VCaP (cell line): ENCODE measurements at regions not wholly inside any gene's neighbourhood (a gene's known extent, or its start where the extent isn't known, plus 50 kb on each side); places are given as distances from the start of the nearest gene placed in this dataset.

Experiments used
- H3K27ac ChIP-seq: fragments of 450-650 bp; 2 replicates; pipeline ENCODE4 v1.5.1; 2017
- TF ChIP-seq, protein P1 (sequence below): fragments of 450-650 bp; conservative IDR thresholded peaks from 2 replicates; pipeline ENCODE4 v1.5.1; 2017; ENCODE audit warnings: mild to moderate bottlenecking, moderate library complexity

DNA sequence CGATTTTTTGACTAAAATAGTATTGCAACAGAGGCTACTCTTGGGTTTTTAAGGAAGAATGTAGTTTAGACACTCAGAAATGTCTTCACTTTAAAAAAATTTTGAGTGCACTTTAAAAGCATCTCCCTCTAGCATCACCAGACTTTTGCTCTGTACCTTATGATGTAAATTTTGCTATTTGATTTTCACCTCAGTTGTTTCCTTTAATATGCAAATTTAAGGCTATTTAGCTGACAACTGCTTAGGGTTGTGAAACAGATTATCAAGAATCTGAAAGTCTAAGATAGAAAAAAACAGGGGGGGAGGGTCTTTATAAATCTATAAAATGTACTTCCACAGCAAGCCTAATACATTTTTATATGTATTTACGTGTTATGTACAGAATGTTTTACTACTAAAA is 92.9 kb upstream of the USP38 start:
- no peak overlapping the region for H3K27ac ChIP-seq
- TF ChIP-seq, protein P1, sequence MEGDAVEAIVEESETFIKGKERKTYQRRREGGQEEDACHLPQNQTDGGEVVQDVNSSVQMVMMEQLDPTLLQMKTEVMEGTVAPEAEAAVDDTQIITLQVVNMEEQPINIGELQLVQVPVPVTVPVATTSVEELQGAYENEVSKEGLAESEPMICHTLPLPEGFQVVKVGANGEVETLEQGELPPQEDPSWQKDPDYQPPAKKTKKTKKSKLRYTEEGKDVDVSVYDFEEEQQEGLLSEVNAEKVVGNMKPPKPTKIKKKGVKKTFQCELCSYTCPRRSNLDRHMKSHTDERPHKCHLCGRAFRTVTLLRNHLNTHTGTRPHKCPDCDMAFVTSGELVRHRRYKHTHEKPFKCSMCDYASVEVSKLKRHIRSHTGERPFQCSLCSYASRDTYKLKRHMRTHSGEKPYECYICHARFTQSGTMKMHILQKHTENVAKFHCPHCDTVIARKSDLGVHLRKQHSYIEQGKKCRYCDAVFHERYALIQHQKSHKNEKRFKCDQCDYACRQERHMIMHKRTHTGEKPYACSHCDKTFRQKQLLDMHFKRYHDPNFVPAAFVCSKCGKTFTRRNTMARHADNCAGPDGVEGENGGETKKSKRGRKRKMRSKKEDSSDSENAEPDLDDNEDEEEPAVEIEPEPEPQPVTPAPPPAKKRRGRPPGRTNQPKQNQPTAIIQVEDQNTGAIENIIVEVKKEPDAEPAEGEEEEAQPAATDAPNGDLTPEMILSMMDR, result no peak

DNA sequence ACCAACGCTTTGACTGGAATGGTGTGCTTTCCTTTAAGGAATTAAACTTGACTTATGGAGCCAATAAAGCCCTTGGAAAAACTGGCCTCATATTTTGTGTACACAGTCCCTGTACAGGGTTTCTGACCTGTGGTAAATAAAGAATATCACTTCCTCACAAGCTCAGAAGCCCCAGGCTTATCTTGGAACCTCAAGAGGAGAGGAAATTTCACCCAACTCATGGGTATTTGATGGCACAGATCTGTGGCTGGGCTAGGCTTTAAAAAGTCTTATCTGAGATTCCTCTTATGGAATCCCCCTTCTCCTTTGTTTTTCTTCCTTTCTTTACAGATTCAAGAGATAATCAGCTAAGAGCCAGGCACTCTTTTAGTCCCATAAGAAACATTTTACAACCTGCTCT is 89.3 kb upstream of the USP38 start:
- TF ChIP-seq, protein P1, result no peak
- H3K27ac ChIP-seq, result no peak overlapping the region

DNA sequence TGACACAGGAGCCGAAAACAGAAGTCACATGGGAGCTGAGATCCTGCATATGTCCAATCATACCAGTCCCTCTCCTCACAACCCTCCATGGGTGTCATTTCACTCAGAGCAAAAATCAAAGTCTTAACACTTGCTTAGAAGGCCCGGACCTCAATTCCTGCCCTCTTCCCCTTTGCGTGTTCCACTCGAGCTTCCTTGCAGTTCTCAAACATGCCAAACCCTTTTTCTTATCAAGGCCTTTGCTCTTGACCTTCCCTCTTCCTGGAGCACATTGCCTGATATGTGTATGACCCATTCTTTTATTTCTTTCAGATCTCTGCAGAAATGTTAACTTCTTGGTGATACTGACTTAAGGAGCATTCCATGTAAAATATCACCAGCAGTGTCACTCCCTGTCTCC is 87.0 kb upstream of the USP38 start:
- TF ChIP-seq, protein P1, result no peak
- H3K27ac ChIP-seq, result no peak overlapping the region

DNA sequence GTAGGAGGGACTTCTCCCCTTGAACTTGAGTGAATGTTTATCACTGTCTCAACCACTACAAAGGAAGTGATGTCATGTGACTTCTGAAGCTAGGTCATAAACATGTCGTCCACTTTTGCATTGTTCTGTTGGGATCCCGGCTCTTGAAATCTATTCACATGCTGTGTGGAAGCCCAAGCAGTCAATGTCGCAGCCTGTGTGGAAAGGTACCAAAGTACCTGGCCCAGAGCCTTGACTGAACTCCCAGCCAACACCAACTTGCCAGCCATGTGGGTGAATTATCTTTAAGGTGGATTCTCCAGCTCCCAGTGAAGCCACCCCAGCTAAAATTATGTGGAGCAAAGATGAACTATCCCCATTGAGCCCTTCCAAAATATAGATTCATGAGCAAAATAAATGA is 85.0 kb upstream of the USP38 start:
- TF ChIP-seq, protein P1, result no peak
- no peak overlapping the region for H3K27ac ChIP-seq

DNA sequence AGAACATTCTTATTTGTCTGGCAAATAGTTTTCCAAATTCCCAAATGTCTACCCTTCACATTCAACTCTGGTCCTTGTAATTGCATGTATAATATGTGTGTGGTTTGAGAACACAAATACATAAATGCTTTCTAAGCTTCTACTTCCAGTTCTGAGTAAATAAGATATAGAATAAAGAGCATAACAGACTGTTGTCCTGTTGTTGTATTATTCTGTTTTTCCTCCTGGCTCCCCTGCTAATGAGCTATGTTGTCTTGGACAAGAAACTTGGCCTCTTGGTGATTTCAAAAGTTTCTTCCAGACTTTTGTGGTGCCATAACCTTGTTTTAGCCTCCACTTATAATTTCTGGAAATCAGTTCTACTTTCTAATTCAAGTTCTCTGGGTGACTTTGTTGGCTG is 75.3 kb upstream of the USP38 start:
- TF ChIP-seq, protein P1, result no peak
- H3K27ac ChIP-seq, result no peak overlapping the region

DNA sequence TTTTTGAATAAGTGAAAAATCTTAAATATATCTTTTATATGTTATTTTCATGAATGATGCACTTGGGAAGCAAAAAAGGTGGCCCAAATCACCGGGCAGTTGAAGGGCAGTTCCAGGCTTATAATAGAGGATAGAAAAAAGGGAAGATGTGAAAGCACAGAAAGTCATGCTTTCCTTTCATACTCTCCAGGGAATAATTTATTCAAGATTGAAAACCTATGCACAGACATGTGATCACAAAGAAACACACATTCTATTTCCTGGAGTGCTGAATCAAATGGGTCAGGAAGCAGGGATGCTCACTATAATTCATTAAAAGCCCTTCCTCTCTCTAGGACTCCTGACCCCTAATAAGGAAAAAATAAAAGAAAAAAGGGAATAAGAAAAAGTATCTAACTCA is 66.1 kb upstream of the USP38 start:
- H3K27ac ChIP-seq, result no peak overlapping the region
- TF ChIP-seq, protein P1, result no peak

DNA sequence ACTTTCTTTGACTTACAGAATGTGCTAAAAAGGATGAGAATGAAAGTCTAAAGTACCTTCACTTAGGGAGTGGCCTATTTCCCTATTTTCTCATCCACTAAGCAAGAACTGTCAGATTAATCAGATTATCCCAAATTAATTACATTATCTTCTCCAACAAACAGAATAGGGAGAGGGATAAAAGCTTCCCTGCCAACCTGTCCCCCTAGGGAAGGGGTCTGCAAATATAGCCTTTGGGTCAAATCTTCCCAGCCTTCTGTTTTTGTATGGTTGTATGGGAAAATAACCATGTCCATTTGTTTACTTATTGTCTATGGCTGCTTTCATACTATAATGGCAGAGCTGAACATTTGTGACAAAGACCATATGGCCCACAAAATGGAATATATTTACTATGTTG is 57.1 kb upstream of the USP38 start:
- TF ChIP-seq, protein P1, result no peak
- no peak overlapping the region for H3K27ac ChIP-seq

DNA sequence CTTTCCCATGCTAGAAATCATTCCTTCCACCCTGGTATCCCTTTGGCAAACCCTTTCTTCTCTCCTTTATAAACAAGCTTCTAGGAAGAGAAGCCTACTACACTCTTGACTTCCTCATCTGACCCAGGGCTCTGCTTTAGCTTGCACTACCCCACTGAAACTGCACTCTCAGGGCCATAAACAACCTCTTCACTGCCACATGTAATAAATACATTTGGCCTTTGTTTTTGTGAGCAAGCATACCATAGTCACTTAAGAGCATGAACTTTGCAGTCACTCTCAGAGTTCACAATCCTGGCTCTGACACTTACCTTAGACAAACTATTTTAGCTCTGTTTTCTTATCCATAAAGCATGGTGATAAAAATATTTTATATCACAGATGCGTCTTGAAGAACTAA is 50.7 kb upstream of the USP38 start:
- TF ChIP-seq, protein P1, result no peak

More for the DNA sequence above, 50.7 kb upstream of the USP38 start:
- no peak overlapping the region for H3K27ac ChIP-seq
